ENCODE measurements at regions not wholly inside any gene's neighbourhood (a gene's known extent, or its start where the extent isn't known, plus 50 kb on each side); places are given as distances from the start of the nearest gene placed in this dataset.
"Not testable (repeated sequence)": the region's sequence is repeated elsewhere in the genome, so short reads cannot be mapped to it uniquely, and the experiment has no call there.

GRCh38 chr15:98088307-98088945, 127.9 kb downstream of the ARRDC4 start:
- not testable (repeated sequence) for DNase-seq

- DNase-seq = not testable (repeated sequence)
Measured at GRCh38 chr15:98089352-98089751, 128.8 kb downstream of the ARRDC4 start.

GRCh38 chr15:98097986-98098385, 137.5 kb downstream of the ARRDC4 start:
- not testable (repeated sequence) for DNase-seq

- DNase-seq = not testable (repeated sequence)
Measured at GRCh38 chr15:98100606-98101005, 140.1 kb downstream of the ARRDC4 start.

GRCh38 chr15:98103570-98103969, 143.1 kb downstream of the ARRDC4 start:
- no peak for DNase-seq

GRCh38 chr15:98104386-98105151, 144.1 kb downstream of the ARRDC4 start:
- not testable (repeated sequence) for DNase-seq

GRCh38 chr15:98106615-98107194, 146.2 kb downstream of the ARRDC4 start:
- not testable (repeated sequence) for DNase-seq

- no peak for DNase-seq
Measured at GRCh38 chr15:98111806-98112205, 151.3 kb downstream of the ARRDC4 start.

GRCh38 chr15:98113327-98113726, 152.8 kb downstream of the ARRDC4 start:
- DNase-seq = no peak

GRCh38 chr15:98120561-98120960, 160.1 kb downstream of the ARRDC4 start:
- no peak for DNase-seq

- DNase-seq = no peak
Measured at GRCh38 chr15:98121536-98121935, 161.0 kb downstream of the ARRDC4 start.

- DNase-seq = no peak
Measured at GRCh38 chr15:98121957-98122356, 161.5 kb downstream of the ARRDC4 start.

- no peak for DNase-seq
Measured at GRCh38 chr15:98123297-98123696, 162.8 kb downstream of the ARRDC4 start.

GRCh38 chr15:98123834-98124233, 163.3 kb downstream of the ARRDC4 start:
- DNase-seq = no peak

- DNase-seq = no peak
Measured at GRCh38 chr15:98124581-98124980, 164.1 kb downstream of the ARRDC4 start.

GRCh38 chr15:98126326-98127085, 166.0 kb downstream of the ARRDC4 start:
- no peak for DNase-seq

GRCh38 chr15:98127586-98127985, 167.1 kb downstream of the ARRDC4 start:
- no peak for DNase-seq

GRCh38 chr15:98131924-98132323, 171.4 kb downstream of the ARRDC4 start:
- no peak for DNase-seq

- DNase-seq = no peak
Measured at GRCh38 chr15:98134905-98135304, 174.4 kb downstream of the ARRDC4 start.

- no peak for DNase-seq
Measured at GRCh38 chr15:98138910-98139309, 178.4 kb downstream of the ARRDC4 start.

GRCh38 chr15:98139337-98139736, 178.8 kb downstream of the ARRDC4 start:
- DNase-seq = no peak

- DNase-seq = no peak
Measured at GRCh38 chr15:98142572-98142971, 182.1 kb downstream of the ARRDC4 start.

GRCh38 chr15:98143116-98143515, 182.6 kb downstream of the ARRDC4 start:
- no peak for DNase-seq

Measured in stimulated activated CD4-positive, alpha-beta T cell treated with anti-CD3 and anti-CD28 coated beads, Interleukin-4, amount 100 ng/mL, for 24 hours (primary cell).